HepG2 (cell line): ENCODE measurements at regions not wholly inside any gene's neighbourhood (a gene's known extent, or its start where the extent isn't known, plus 50 kb on each side); places are given as distances from the start of the nearest gene placed in this dataset.

Experiments used
- ATAC-seq: fragments of 200-7000 bp; cut with Tn5 transposase; 3 replicates; pipeline ENCODE4 v1.9.1; 2020; ENCODE audit warnings: mild to moderate bottlenecking, moderate library complexity
- BruUV-seq: library from RNA; stranded (reverse); fragments of 400-500 nt; replicated peaks from 2 replicates; lab custom pipeline; 2021; lab: Mats Ljungman, UMichigan
- CTCF ChIA-PET: fragments of 300-600 bp; formaldehyde crosslinking; extraction: SDS; loops from one replicate; lab custom pipeline; 2021; ENCODE audit warnings: low total read pairs, inconsistent platforms, low intra/inter-chr PET ratio; lab: Yijun Ruan, JAX
- POLR2A ChIA-PET: fragments of 350-600 bp; sonication (Branson Sonifier 250); formaldehyde crosslinking; loops from one replicate; lab custom pipeline; 2020; ENCODE audit warnings: antibody characterized with exemption, inconsistent platforms; lab: Yijun Ruan, JAX
- DNase-seq: peaks from one replicate; pipeline ENCODE4 v3.0.0-alpha.2; 2015; ENCODE audit warnings: low spot score
- FAIRE-seq: peaks from 3 replicates; lab custom pipeline; 2011; peaks lifted over from hg19 to GRCh38; lab: Jason Lieb, UNC
- H2AFZ ChIP-seq: one replicate; pipeline ENCODE4 v1.6.1; 2011; ENCODE audit warnings: low read length, inconsistent platforms
- H3K27ac ChIP-seq: fragments of 300-600 bp; 3 replicates; pipeline ENCODE4 v1.8.0; 2011; ENCODE audit warnings: mixed run types, mild to moderate bottlenecking, mixed read lengths, low read length, inconsistent platforms; ENCODE audit not compliant: insufficient read depth; ENCODE audit errors: extremely low read length
- H3K27me3 ChIP-seq, 2 experiments: fragments of 200-600 bp in 1 of 2; 2 replicates in 1 of 2; 3 replicates in 1 of 2; pipeline versions ENCODE4 v1.6.0 to v1.8.0; 2011; ENCODE audit warnings: low read length in 2 of 2, mild to moderate bottlenecking in 2 of 2, moderate library complexity in 2 of 2, inconsistent platforms in 1 of 2; ENCODE audit not compliant: insufficient read depth in 2 of 2, control insufficient read depth in 1 of 2
- H3K36me3 ChIP-seq, 2 experiments: fragments of 200-600 bp in 1 of 2; replicated peaks in 1 of 2; 2 replicates in 1 of 2; 3 replicates in 1 of 2; pipeline versions ENCODE4 v1.5.1 to v1.8.0; 2011; ENCODE audit warnings: low read length in 2 of 2, inconsistent platforms in 1 of 2; ENCODE audit not compliant: insufficient read depth in 2 of 2, control insufficient read depth in 1 of 2
- H3K4me1 ChIP-seq: 2 replicates; pipeline ENCODE4 v1.5.1; 2012; ENCODE audit warnings: low read length, inconsistent platforms; ENCODE audit not compliant: insufficient read depth
- H3K4me2 ChIP-seq: 2 replicates; pipeline ENCODE4 v1.6.0; 2011; ENCODE audit warnings: low read depth, low read length, inconsistent platforms
- H3K4me3 ChIP-seq, 3 experiments: fragments of 200-600 bp in 1 of 3; sonication (generic), shearing (Covaris generic) in 1 of 3; replicated peaks in 1 of 3; 2 replicates each; pipeline ENCODE4 v1.5.1; 2011 to 2016; ENCODE audit warnings: low read length in 3 of 3, inconsistent platforms in 2 of 3, low read depth in 2 of 3, mild to moderate bottlenecking in 2 of 3, control low read depth in 1 of 3, mixed read lengths in 1 of 3; ENCODE audit not compliant: insufficient read depth in 1 of 3
- H3K79me2 ChIP-seq: one replicate; pipeline ENCODE4 v1.6.1; 2011; ENCODE audit warnings: low read length, inconsistent platforms; ENCODE audit not compliant: insufficient read depth
- H3K9ac ChIP-seq: 2 replicates; pipeline ENCODE4 v1.6.0; 2011; ENCODE audit warnings: mild to moderate bottlenecking, low read depth, low read length, inconsistent platforms; ENCODE audit not compliant: insufficient read depth
- H3K9me3 ChIP-seq: 2 replicates; pipeline ENCODE4 v1.5.1; 2012; ENCODE audit warnings: mild to moderate bottlenecking, low read length
- H4K20me1 ChIP-seq: 2 replicates; pipeline ENCODE4 v1.6.0; 2011; ENCODE audit warnings: inconsistent platforms, mild to moderate bottlenecking, low read length, moderate library complexity; ENCODE audit not compliant: insufficient read depth
- ATF4 ChIP-seq, 2 experiments: fragments of 450-650 bp in 1 of 2; sonication (generic) in 1 of 2; formaldehyde crosslinking; IDR thresholded peaks; 2 replicates each; pipeline versions ENCODE4 v1.5.0 to v1.8.0; 2020 to 2022; ENCODE audit warnings: mild to moderate bottlenecking in 1 of 2, missing genetic modification reagents in 1 of 2
- FOSL2 ChIP-seq: sonication (generic); formaldehyde crosslinking; IDR thresholded peaks from 2 replicates; pipeline ENCODE4 v1.4.0; 2020; ENCODE audit warnings: missing genetic modification reagents
- FOXJ3 ChIP-seq: sonication (generic); formaldehyde crosslinking; IDR thresholded peaks from 2 replicates; pipeline ENCODE4 v1.4.0; 2020; ENCODE audit warnings: missing genetic modification reagents, mild to moderate bottlenecking, borderline replicate concordance
- FOXO1 ChIP-seq: sonication (generic); formaldehyde crosslinking; IDR thresholded peaks from 2 replicates; pipeline ENCODE4 v1.4.0; 2020; ENCODE audit warnings: missing genetic modification reagents
- MBNL3 ChIP-seq: fragments of 250-450 bp; sonication (Bioruptor Pico); conservative IDR thresholded peaks from 2 replicates; pipeline ENCODE4 v1.8.0; 2022; ENCODE audit warnings: mild to moderate bottlenecking, inconsistent platforms
- MLX ChIP-seq: IDR thresholded peaks from 2 replicates; pipeline ENCODE4 v1.6.1; 2016
- NCOR1 ChIP-seq: fragments of 200-600 bp; sonication (generic); IDR thresholded peaks from 2 replicates; pipeline ENCODE4 v1.7.0; 2017; ENCODE audit warnings: antibody characterized with exemption, low read length, borderline replicate concordance
- REPIN1 ChIP-seq: sonication (generic); formaldehyde crosslinking; IDR thresholded peaks from 2 replicates; pipeline ENCODE4 v1.8.0; 2022; ENCODE audit warnings: missing genetic modification reagents, low read depth, mild to moderate bottlenecking, borderline replicate concordance
- SETDB1 ChIP-seq: sonication (generic); formaldehyde crosslinking; IDR thresholded peaks from 2 replicates; pipeline ENCODE4 v1.5.1; 2020; ENCODE audit warnings: missing genetic modification reagents, mild to moderate bottlenecking, borderline replicate concordance
- SKI ChIP-seq: fragments of 450-650 bp; IDR thresholded peaks from one replicate; pipeline ENCODE4 v1.6.1; 2018; ENCODE audit warnings: mild to moderate bottlenecking; ENCODE audit not compliant: partially characterized antibody
- SMARCE1 ChIP-seq: fragments of 450-650 bp; IDR thresholded peaks from 2 replicates; pipeline ENCODE4 v1.6.1; 2017; ENCODE audit warnings: borderline replicate concordance
- SOX13 ChIP-seq, 3 experiments: fragments of 450-650 bp in 1 of 3; sonication (generic) in 1 of 3; formaldehyde crosslinking in 1 of 3; IDR thresholded peaks in 2 of 3; conservative IDR thresholded peaks in 1 of 3; 2 replicates each; pipeline versions ENCODE4 v1.5.0 to v1.6.1; 2016 to 2020; ENCODE audit warnings: antibody characterized with exemption in 1 of 3, mild to moderate bottlenecking in 1 of 3, missing compliant biosample characterization in 1 of 3, missing genetic modification reagents in 1 of 3, moderate library complexity in 1 of 3
- ZBTB49 ChIP-seq: sonication (generic); formaldehyde crosslinking; IDR thresholded peaks from 2 replicates; pipeline ENCODE4 v1.4.0; 2020; ENCODE audit warnings: missing genetic modification reagents, borderline replicate concordance
- ZFP41 ChIP-seq: sonication (generic); formaldehyde crosslinking; IDR thresholded peaks from 2 replicates; pipeline ENCODE4 v1.4.0; 2020; ENCODE audit warnings: mild to moderate bottlenecking, missing genetic modification reagents, borderline replicate concordance
- ZNF292 ChIP-seq: sonication (generic); formaldehyde crosslinking; IDR thresholded peaks from 2 replicates; pipeline ENCODE4 v1.8.1; 2022; ENCODE audit warnings: mild to moderate bottlenecking, low read depth, missing genetic modification reagents, borderline replicate concordance
- ZNF501 ChIP-seq: sonication (generic); formaldehyde crosslinking; IDR thresholded peaks from 2 replicates; pipeline ENCODE4 v1.5.1; 2020; ENCODE audit warnings: mild to moderate bottlenecking, moderate library complexity, missing genetic modification reagents
- ZNF556 ChIP-seq: sonication (generic); formaldehyde crosslinking; IDR thresholded peaks from 2 replicates; pipeline ENCODE4 v1.4.0; 2020; ENCODE audit warnings: mild to moderate bottlenecking, missing genetic modification reagents, borderline replicate concordance
- WGBS: methylation state at CpG from one replicate; pipeline ENCODE4 v1.1.6; 2017; ENCODE audit warnings: low lambda C conversion rate; 5-methylcytosine and 5-hydroxymethylcytosine counted together
- in situ Hi-C: cut with HindIII; loops from 2 replicates; pipeline ENCODE4 v1.10.0; 2017; ENCODE audit warnings: low pct_unique_long_range_greater_than_20kb; ENCODE audit not compliant: extremely low pct_ligation_motif_present
- intact Hi-C: fragments of 100-400 bp; cut with micrococcal nuclease; formaldehyde crosslinking; loops from one replicate; pipeline ENCODE4 v1.10.0; 2022; ENCODE audit not compliant: unreplicated experiment

DNA sequence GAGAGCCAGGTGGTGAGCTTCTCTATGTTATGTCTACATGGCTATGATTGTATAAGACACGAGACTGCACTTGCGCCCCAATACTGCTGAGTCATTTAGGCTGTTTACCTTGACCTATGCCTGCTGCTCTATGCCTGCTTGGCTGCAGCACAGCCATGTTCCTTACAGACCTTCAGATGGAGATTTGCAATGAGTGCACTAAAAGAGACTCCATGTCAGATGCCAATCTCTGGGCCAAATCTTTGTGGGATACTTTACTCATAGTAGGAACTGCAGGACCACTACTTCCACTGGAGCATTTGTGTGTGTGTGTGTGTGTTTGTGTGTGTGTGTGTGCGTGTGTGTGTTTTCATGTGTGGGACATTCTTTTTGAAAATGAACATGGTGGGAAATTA lies 50.0 kb upstream of the KMT2E start:
- Histone ChIP-seq H2AFZ (no peak overlapping the region), H3K79me2 (no peaks in the 10 kb centered on the region), H3K4me3 (no peak overlapping the region), H3K4me2 (peak overlapping the region; percentile 35), H3K4me1 (peaks cover 27% of the 10 kb centered on the region), H4K20me1 (no peaks in the 10 kb centered on the region), H3K27ac (no peak overlapping the region), H3K9ac (no peak overlapping the region), H3K36me3 (no peaks in the 10 kb centered on the region), H3K27me3 (no peaks in the 10 kb centered on the region), H3K9me3 (no peaks in the 10 kb centered on the region)
- POLR2A ChIA-PET, result interaction anchor here (0.8 to 0.9 kb wide), 2 partner anchors 20 to 52 kb away, joined by 3 to 4 read pairs; no protein-coding TSS in a partner anchor
- peak; percentile 82 for ATAC-seq
- FAIRE-seq, result no peak
- 100% methylated on average over 1 of the region's 3 CpGs for WGBS
- no TSS peak for BruUV-seq
- intact Hi-C loops (no loop called here), in situ Hi-C loops (no loop called here)
- CTCF ChIA-PET, result no interaction called here
- DNase-seq, result peak; percentile 88
- TF ChIP-seq ZNF292 (CRISPR knock-in tag), result peak; percentile 63; the same call in 1 of the 2 replicates
- TF ChIP-seq ZFP41, result no peak
- TF ChIP-seq SMARCE1, result no peak
- TF ChIP-seq MLX (CRISPR knock-in tag), result no peak
- TF ChIP-seq FOXO1 (CRISPR knock-in tag), result 0 out of 2 replicates have a peak, but pooled peaks have one; percentile 31
- TF ChIP-seq ZNF556 (CRISPR knock-in tag), result no peak
- no peak for TF ChIP-seq ZBTB49 (CRISPR knock-in tag)
- peak; percentile 86; the same call in 1 of the 2 replicates for TF ChIP-seq MBNL3 (CRISPR knock-in tag)
- no peak for TF ChIP-seq SETDB1 (CRISPR knock-in tag)
- TF ChIP-seq FOSL2, result peak; percentile 85
- peak; percentile 75 for TF ChIP-seq SOX13 (IDR thresholded peaks at IDR 0.05)
- TF ChIP-seq SOX13 (CRISPR knock-in tag; conservative IDR thresholded peaks at IDR 0.05 in 1 of 2, IDR thresholded peaks at IDR 0.05 in 1 of 2), result peak in 1 of 2 experiments; percentile 90; a peak in 2 of 4 replicates
- TF ChIP-seq ATF4 (CRISPR knock-in tag; IDR thresholded peaks at IDR 0.05), result 0 out of 4 replicates have a peak, but pooled peaks of 1 of the 2 experiments have one; percentile 51
- peak; percentile 43; the same call in 1 of the 2 replicates for TF ChIP-seq NCOR1
- peak; percentile 62 for TF ChIP-seq SKI
- TF ChIP-seq REPIN1 (CRISPR knock-in tag), result 0 out of 2 replicates have a peak, but pooled peaks have one; percentile 26
- 0 out of 2 replicates have a peak, but pooled peaks have one; percentile 9 for TF ChIP-seq ZNF501
- TF ChIP-seq FOXJ3, result no peak
